IMR-90 (cell line): ENCODE measurements at regions not wholly inside any gene's neighbourhood (a gene's known extent, or its start where the extent isn't known, plus 50 kb on each side); places are given as distances from the start of the nearest gene placed in this dataset.

Source experiments
- ATAC-seq: fragments of 200-7000 bp; cut with Tn5 transposase; 2 replicates; pipeline ENCODE4 v1.9.1; 2020; ENCODE audit warnings: low read depth, mild to moderate bottlenecking, moderate library complexity
- BruUV-seq: library from RNA; stranded (reverse); fragments of 400-500 nt; replicated peaks from 2 replicates; lab custom pipeline; 2021; lab: Mats Ljungman, UMichigan
- CTCF ChIA-PET: fragments of 300-600 bp; formaldehyde crosslinking; extraction: SDS; loops from one replicate; lab custom pipeline; 2021; ENCODE audit warnings: antibody characterized with exemption; lab: Yijun Ruan, JAX
- POLR2A ChIA-PET: fragments of 300-600 bp; sonication (Branson Sonifier 250); formaldehyde crosslinking; loops from one replicate; lab custom pipeline; 2022; ENCODE audit warnings: antibody characterized with exemption; ENCODE audit not compliant: unreplicated experiment; lab: Charles Lee
- DNase-seq: peaks from one replicate; pipeline ENCODE4 v3.0.0; 2013
- H2AFZ ChIP-seq: replicated peaks from 2 replicates; pipeline ENCODE3; 2013; ENCODE audit warnings: low read length, mild to moderate bottlenecking; ENCODE audit not compliant: poor library complexity
- H2AK5ac ChIP-seq: 2 replicates; pipeline ENCODE4 v1.6.1; 2013; ENCODE audit warnings: low read depth, low read length, inconsistent platforms
- H2AK9ac ChIP-seq: replicated peaks from 2 replicates; pipeline ENCODE3; 2013; ENCODE audit warnings: mild to moderate bottlenecking, low read depth, low read length, moderate library complexity; ENCODE audit not compliant: poor library complexity
- H2BK120ac ChIP-seq: 2 replicates; pipeline ENCODE4 v1.6.1; 2013; ENCODE audit warnings: low read depth, low read length, inconsistent platforms
- H2BK15ac ChIP-seq: 3 replicates; pipeline ENCODE4 v1.6.1; 2013; ENCODE audit warnings: low read depth, low read length, inconsistent platforms
- H2BK20ac ChIP-seq: 2 replicates; pipeline ENCODE4 v1.6.1; 2013; ENCODE audit warnings: low read depth, mild to moderate bottlenecking, inconsistent platforms, low read length, moderate library complexity
- H2BK5ac ChIP-seq: 2 replicates; pipeline ENCODE4 v1.6.1; 2013; ENCODE audit warnings: mild to moderate bottlenecking, low read depth, low read length, inconsistent platforms; ENCODE audit not compliant: poor library complexity, severe bottlenecking
- H3K14ac ChIP-seq: replicated peaks from 2 replicates; pipeline ENCODE4 v1.6.1; 2013; ENCODE audit warnings: low read depth, low read length, inconsistent platforms
- H3K18ac ChIP-seq: 2 replicates; pipeline ENCODE4 v1.6.1; 2013; ENCODE audit warnings: low read depth, low read length, control low read depth
- H3K23ac ChIP-seq: 2 replicates; pipeline ENCODE4 v1.6.1; 2013; ENCODE audit warnings: low read depth, low read length, inconsistent platforms
- H3K27ac ChIP-seq: 2 replicates; pipeline ENCODE4 v1.5.1; 2013; ENCODE audit warnings: mild to moderate bottlenecking, control low read depth, low read length; ENCODE audit not compliant: insufficient read depth
- H3K27me3 ChIP-seq: 2 replicates; pipeline ENCODE4 v1.6.1; 2013; ENCODE audit warnings: low read length; ENCODE audit not compliant: control insufficient read depth, insufficient read depth
- H3K36me3 ChIP-seq: 2 replicates; pipeline ENCODE4 v1.6.1; 2013; ENCODE audit warnings: low read length, mixed read lengths; ENCODE audit not compliant: control insufficient read depth, insufficient read depth
- H3K4ac ChIP-seq: 2 replicates; pipeline ENCODE4 v1.6.1; 2013; ENCODE audit warnings: low read depth, low read length, inconsistent platforms
- H3K4me1 ChIP-seq: 2 replicates; pipeline ENCODE4 v1.6.1; 2013; ENCODE audit warnings: low read length, mixed read lengths; ENCODE audit not compliant: control insufficient read depth, insufficient read depth
- H3K4me2 ChIP-seq: 2 replicates; pipeline ENCODE4 v1.6.1; 2013; ENCODE audit warnings: low read depth, mild to moderate bottlenecking, control low read depth, low read length, moderate library complexity
- H3K4me3 ChIP-seq: 2 replicates; pipeline ENCODE4 v1.5.1; 2013; ENCODE audit warnings: low read depth, mild to moderate bottlenecking, control low read depth, low read length, moderate library complexity; ENCODE audit not compliant: insufficient read depth
- H3K56ac ChIP-seq: 2 replicates; pipeline ENCODE4 v1.6.1; 2013; ENCODE audit warnings: low read length, inconsistent platforms; ENCODE audit not compliant: insufficient read depth; ENCODE audit errors: extremely low read depth
- H3K79me1 ChIP-seq, 2 experiments: 2 replicates each; pipeline ENCODE4 v1.6.1; 2013; ENCODE audit warnings: low read length in 2 of 2, inconsistent platforms in 1 of 2, low read depth in 1 of 2
- H3K9ac ChIP-seq: 2 replicates; pipeline ENCODE4 v1.6.1; 2013; ENCODE audit warnings: low read depth, low read length, control low read depth
- H3K9me1 ChIP-seq: 2 replicates; pipeline ENCODE4 v1.6.1; 2013; ENCODE audit warnings: low read length, inconsistent platforms; ENCODE audit not compliant: insufficient read depth
- H3K9me3 ChIP-seq: 2 replicates; pipeline ENCODE4 v1.6.1; 2013; ENCODE audit warnings: low read length; ENCODE audit not compliant: control insufficient read depth, insufficient read depth
- H4K20me1 ChIP-seq: 2 replicates; pipeline ENCODE4 v1.6.1; 2013; ENCODE audit warnings: low read length, inconsistent platforms; ENCODE audit not compliant: insufficient read depth
- H4K5ac ChIP-seq: 2 replicates; pipeline ENCODE4 v1.6.1; 2013; ENCODE audit warnings: mild to moderate bottlenecking, low read depth, low read length, control low read depth
- H4K8ac ChIP-seq, 2 experiments: 2 replicates each; pipeline ENCODE4 v1.6.1; 2013; ENCODE audit warnings: low read depth in 2 of 2, low read length in 2 of 2, control low read depth in 1 of 2, inconsistent platforms in 1 of 2
- H4K91ac ChIP-seq: 2 replicates; pipeline ENCODE4 v1.6.1; 2013; ENCODE audit warnings: low read depth, low read length, inconsistent platforms; ENCODE audit not compliant: insufficient read depth
- MAFK ChIP-seq: IDR thresholded peaks from 2 replicates; pipeline ENCODE4 v1.6.1; 2012; ENCODE audit warnings: low read depth, low read length, improper control_type of control experiment
- RCOR1 ChIP-seq: IDR thresholded peaks from 2 replicates; pipeline ENCODE4 v1.6.1; 2012; ENCODE audit warnings: mild to moderate bottlenecking, low read length, improper control_type of control experiment; ENCODE audit not compliant: insufficient replicate concordance
- WGBS, 2 experiments: methylation state at CpG; one replicate each; pipeline versions ENCODE4 v1.1.5 to v1.1.7; 2013; ENCODE audit warnings: missing lambda C conversion rate in 2 of 2; ENCODE audit not compliant: insufficient read length in 1 of 2; ENCODE audit errors: extremely low coverage in 2 of 2; 5-methylcytosine and 5-hydroxymethylcytosine counted together
- dilution Hi-C: fragments of 300-500 bp; cut with HindIII; formaldehyde crosslinking; loops from one replicate; pipeline ENCODE4 v1.14.3; 2018; ENCODE audit warnings: low sequenced_read_pairs; ENCODE audit not compliant: unreplicated experiment
- in situ Hi-C: fragments of 300-500 bp; cut with MboI; formaldehyde crosslinking; loops from 3 replicates; pipeline ENCODE4 v1.14.3; 2019; ENCODE audit warnings: low sequenced_read_pairs, inconsistent platforms, mixed read lengths
- intact Hi-C: fragments of 100-400 bp; cut with micrococcal nuclease; formaldehyde crosslinking; loops from 2 replicates; pipeline ENCODE4 v1.10.0; 2022

GRCh38 chr18:2199060-2199459 lies 372.2 kb downstream of the METTL4 start:
- Histone ChIP-seq H2AK9ac (no peak overlapping the region), H2BK120ac (no peak overlapping the region), H3K36me3 (no peaks in the 10 kb centered on the region), H4K5ac (no peak overlapping the region), H2BK5ac (no peak overlapping the region), H2BK20ac (no peak overlapping the region), H3K27me3 (no peaks in the 10 kb centered on the region), H2AFZ (no peak overlapping the region), H4K8ac (no peak overlapping the region), H3K27ac (no peak overlapping the region), H3K4me2 (no peak overlapping the region), H2AK5ac (no peak overlapping the region), H3K9ac (no peak overlapping the region), H4K20me1 (no peaks in the 10 kb centered on the region), H3K18ac (no peak overlapping the region), H3K14ac (no peak overlapping the region), H3K4ac (no peak overlapping the region), H3K56ac (no peak overlapping the region), H4K91ac (no peak overlapping the region), H3K9me3 (no peaks in the 10 kb centered on the region), H2BK15ac (no peak overlapping the region), H3K23ac (no peak overlapping the region), H3K79me1 (no peaks in the 10 kb centered on the region), H3K4me3 (no peak overlapping the region), H3K9me1 (no peaks in the 10 kb centered on the region), H3K4me1 (no peaks in the 10 kb centered on the region)
- in situ Hi-C loops (no loop called here), intact Hi-C loops (no loop called here), dilution Hi-C loops (no loop called here)
- ChIA-PET CTCF (no interaction called here), POLR2A (no interaction called here)
- ATAC-seq (no peak), DNase-seq (no peak)
- WGBS, 2 experiments = no CpG with 5 or more reads among the region's 2 CpGs
- TF ChIP-seq MAFK (peak; percentile 17; the same call in 1 of the 2 replicates), RCOR1 (no peak)
- no TSS peak for BruUV-seq
